ENCODE measurements at regions not wholly inside any gene's neighbourhood (a gene's known extent, or its start where the extent isn't known, plus 50 kb on each side); places are given as distances from the start of the nearest gene placed in this dataset.
A peak's percentile ranks its signal among the peaks of the same experiment; 100 is the strongest.

- H3K27me3 Mint-ChIP-seq, result no peaks in the 10 kb centered on the region
- H3K4me3 Mint-ChIP-seq, result peak overlapping the region; percentile 70
- ATAC-seq (ENCODE audit: low read depth) (no peak), DNase-seq (peak; percentile 8)
- no peak for TF ChIP-seq EZH2 (IDR thresholded peaks at IDR 0.05; ENCODE audit: borderline replicate concordance, insufficient read depth, low read depth, low read length, poor library complexity, severe bottlenecking)
- TF ChIP-seq CTCF (IDR thresholded peaks at IDR 0.05), result no peak
- Histone ChIP-seq H2AFZ (ENCODE audit: insufficient read depth, low read depth, low read length, poor library complexity, severe bottlenecking) (peak overlapping the region; percentile 63), H3K9me3 (ENCODE audit: control extremely low read depth in 1 of 3, control insufficient read depth in 2 of 3, insufficient read depth in 1 of 3, low read length in 2 of 3) (no peaks in the 10 kb centered on the region), H3K9ac (ENCODE audit: low read length) (peak overlapping the region; percentile 24), H3K36me3 (replicated peaks in 1 of 2; ENCODE audit: control extremely low read depth in 1 of 2, control insufficient read depth in 1 of 2, extremely low read depth in 1 of 2, insufficient read depth in 2 of 2, low read length in 1 of 2) (no peaks in the 10 kb centered on the region), H3K4me1 (ENCODE audit: control insufficient read depth in 2 of 2, insufficient read depth in 2 of 2, low read length in 2 of 2) (peaks cover 44 to 51% of the 10 kb centered on the region in 2 donors), H3K27ac (ENCODE audit: low read length in 2 of 2) (peak overlapping the region; percentile 81 to 97), H3K27me3 (replicated peaks in 1 of 4; ENCODE audit: control extremely low read depth in 1 of 4, control insufficient read depth in 3 of 4, insufficient read depth in 4 of 4, low read length in 3 of 4) (no peaks in the 10 kb centered on the region), H3K79me2 (ENCODE audit: control insufficient read depth, insufficient read depth, low read length) (no peaks in the 10 kb centered on the region), H3K4me3 (ENCODE audit: control extremely low read depth in 1 of 5, extremely low read depth in 1 of 5, insufficient read depth in 1 of 5, low read depth in 2 of 5, low read length in 4 of 5) (no peak overlapping the region), H3K4me2 (replicated peaks; ENCODE audit: low read depth, low read length, poor library complexity, severe bottlenecking) (peak overlapping the region; percentile 52), H4K20me1 (ENCODE audit: control insufficient read depth, insufficient read depth, low read length, poor library complexity, severe bottlenecking) (no peaks in the 10 kb centered on the region)
- POLR2A ChIA-PET, result no interaction called here
- intact Hi-C loops (cut with micrococcal nuclease), result loop anchor here (10.0 kb wide), 1 partner anchor 672 kb away; the partner anchor contains the start of gene CDH24
- no CpG with 5 or more reads among the region's 1 CpG for WGBS (ENCODE audit: insufficient coverage)
- CTCF ChIA-PET, result interaction anchor here (2.6 to 7.5 kb wide), 3 partner anchors 8 to 189 kb away, joined by 24 to 125 read pairs (median 32); no protein-coding TSS in a partner anchor
- no peaks in the 10 kb centered on the region for H3K9me3 Mint-ChIP-seq (ENCODE audit: insufficient read depth)
- peaks cover 64% of the 10 kb centered on the region for H3K4me1 Mint-ChIP-seq
- peak overlapping the region; percentile 95 for H3K27ac Mint-ChIP-seq
Observed at GRCh38 chr14:22382395-22382794, 206.6 kb downstream of the DAD1 start.

GRCh38 chr14:22381766-22382165 lies 207.3 kb downstream of the DAD1 start:
- Mint-ChIP-seq H3K9me3 (ENCODE audit: insufficient read depth) (no peaks in the 10 kb centered on the region), H3K27me3 (no peaks in the 10 kb centered on the region), H3K4me1 (peaks cover 57% of the 10 kb centered on the region), H3K27ac (peak overlapping the region; percentile 95), H3K4me3 (no peak overlapping the region)
- no CpG with 5 or more reads among the region's 2 CpGs for WGBS (ENCODE audit: insufficient coverage)
- ChIA-PET POLR2A (no interaction called here), CTCF (interaction anchor here (0.9 to 7.5 kb wide), 5 partner anchors 8 to 271 kb away, joined by 3 to 125 read pairs (median 24); no protein-coding TSS in a partner anchor)
- Histone ChIP-seq H3K27me3 (replicated peaks in 1 of 4; ENCODE audit: control extremely low read depth in 1 of 4, control insufficient read depth in 3 of 4, insufficient read depth in 4 of 4, low read length in 3 of 4) (no peaks in the 10 kb centered on the region), H3K36me3 (replicated peaks in 1 of 2; ENCODE audit: control extremely low read depth in 1 of 2, control insufficient read depth in 1 of 2, extremely low read depth in 1 of 2, insufficient read depth in 2 of 2, low read length in 1 of 2) (no peaks in the 10 kb centered on the region), H3K9ac (ENCODE audit: low read length) (no peak overlapping the region), H2AFZ (ENCODE audit: insufficient read depth, low read depth, low read length, poor library complexity, severe bottlenecking) (no peak overlapping the region), H3K79me2 (ENCODE audit: control insufficient read depth, insufficient read depth, low read length) (no peaks in the 10 kb centered on the region), H3K4me2 (replicated peaks; ENCODE audit: low read depth, low read length, poor library complexity, severe bottlenecking) (peak overlapping the region; percentile 52), H3K27ac (ENCODE audit: low read length in 2 of 2) (peak overlapping the region in 1 of 2 donors; percentile 97), H4K20me1 (ENCODE audit: control insufficient read depth, insufficient read depth, low read length, poor library complexity, severe bottlenecking) (no peaks in the 10 kb centered on the region), H3K4me1 (ENCODE audit: control insufficient read depth in 2 of 2, insufficient read depth in 2 of 2, low read length in 2 of 2) (peaks cover 44 to 48% of the 10 kb centered on the region in 2 donors), H3K9me3 (ENCODE audit: control extremely low read depth in 1 of 3, control insufficient read depth in 2 of 3, insufficient read depth in 1 of 3, low read length in 2 of 3) (no peaks in the 10 kb centered on the region), H3K4me3 (ENCODE audit: control extremely low read depth in 1 of 5, extremely low read depth in 1 of 5, insufficient read depth in 1 of 5, low read depth in 2 of 5, low read length in 4 of 5) (no peak overlapping the region)
- TF ChIP-seq CTCF (IDR thresholded peaks at IDR 0.05), result no peak
- TF ChIP-seq EZH2 (IDR thresholded peaks at IDR 0.05; ENCODE audit: borderline replicate concordance, insufficient read depth, low read depth, low read length, poor library complexity, severe bottlenecking), result no peak
- ATAC-seq (ENCODE audit: low read depth) (no peak), DNase-seq (no peak)
- intact Hi-C loops (cut with micrococcal nuclease), result loop anchor here (10.0 kb wide), 1 partner anchor 673 kb away; the partner anchor contains the start of gene CDH24
